ENCODE measurements at regions not wholly inside any gene's neighbourhood (a gene's known extent, or its start where the extent isn't known, plus 50 kb on each side); places are given as distances from the start of the nearest gene placed in this dataset.
"Not testable (repeated sequence)": the region's sequence is repeated elsewhere in the genome, so short reads cannot be mapped to it uniquely, and the experiment has no call there.

DNA sequence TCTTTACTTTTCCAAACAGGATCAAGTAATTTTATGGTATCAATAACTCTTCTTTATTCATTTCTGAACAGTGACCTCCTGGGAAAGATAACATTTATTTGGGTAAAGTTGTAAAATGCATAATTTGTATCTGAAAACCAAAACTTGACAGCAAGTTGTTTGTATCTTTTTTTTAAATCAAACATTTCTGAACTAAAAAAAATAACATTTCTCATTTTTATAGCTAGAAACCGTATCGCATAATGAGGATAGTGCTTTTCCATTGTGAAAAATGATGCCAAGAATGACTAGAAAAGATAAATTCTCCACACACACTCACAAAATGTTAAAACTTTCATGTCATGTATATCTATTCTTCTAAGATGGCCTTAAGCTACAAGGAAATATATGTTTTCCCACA, 578.2 kb downstream of the RIT2 start:
- no peak for TF ChIP-seq CTCF (conservative IDR thresholded peaks at IDR 0.05; ENCODE audit: control insufficient read depth, insufficient read depth, low read depth, low read length)
- H3K4me3 ChIP-seq (ENCODE audit: control insufficient read depth, low read depth, low read length): no peak overlapping the region
- DNase-seq (ENCODE audit: low read depth): no peak

DNA sequence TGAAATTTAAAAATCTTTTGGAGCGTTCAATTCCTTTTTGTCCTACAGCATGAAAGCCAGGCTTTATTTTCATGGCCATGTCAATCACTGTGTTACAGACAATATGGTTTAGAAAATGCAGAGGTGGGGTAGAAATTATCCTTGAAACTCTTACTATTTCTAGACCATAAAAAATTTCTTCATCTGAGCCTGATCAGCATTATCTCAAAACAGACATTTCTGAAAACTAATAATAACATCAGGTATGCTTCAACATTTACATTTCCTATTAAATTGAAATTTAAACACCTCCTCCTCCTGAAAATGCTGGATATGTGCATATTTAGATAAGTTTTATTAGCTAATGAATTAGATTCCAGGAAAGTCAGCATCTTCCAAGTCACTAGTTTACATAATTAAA, 570.6 kb downstream of the RIT2 start:
- no peak overlapping the region for H3K4me3 ChIP-seq (ENCODE audit: control insufficient read depth, low read depth, low read length)
- no peak for TF ChIP-seq CTCF (conservative IDR thresholded peaks at IDR 0.05; ENCODE audit: control insufficient read depth, insufficient read depth, low read depth, low read length)
- DNase-seq (ENCODE audit: low read depth): no peak

- DNase-seq (ENCODE audit: low read depth): peak; percentile 74
- TF ChIP-seq CTCF (conservative IDR thresholded peaks at IDR 0.05; ENCODE audit: control insufficient read depth, insufficient read depth, low read depth, low read length): no peak
- H3K4me3 ChIP-seq (ENCODE audit: control insufficient read depth, low read depth, low read length): no peak overlapping the region
Measured at GRCh38 chr18:42545825-42546224, 569.7 kb downstream of the RIT2 start.

DNA sequence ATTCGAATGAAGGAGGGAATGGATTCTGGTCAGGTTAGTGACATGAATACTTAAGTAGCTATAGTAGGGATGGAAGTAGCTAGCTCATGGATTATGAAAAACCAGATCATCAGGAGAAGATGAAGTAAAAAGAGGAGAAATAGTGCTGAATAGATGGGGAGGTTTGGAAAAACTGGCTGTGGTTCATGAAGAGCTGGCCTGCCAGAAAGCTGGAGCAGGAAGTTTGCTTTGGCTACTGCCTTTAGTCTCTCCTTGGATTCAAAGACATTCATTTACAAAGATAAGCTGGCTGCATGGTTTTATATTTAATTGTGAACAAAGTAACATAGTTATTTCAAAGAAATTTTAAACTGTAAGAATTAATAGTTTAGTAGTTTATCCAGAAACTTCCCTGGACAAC, 567.0 kb downstream of the RIT2 start:
- no peak for DNase-seq (ENCODE audit: low read depth)
- TF ChIP-seq CTCF (conservative IDR thresholded peaks at IDR 0.05; ENCODE audit: control insufficient read depth, insufficient read depth, low read depth, low read length): no peak
- no peak overlapping the region for H3K4me3 ChIP-seq (ENCODE audit: control insufficient read depth, low read depth, low read length)

DNA sequence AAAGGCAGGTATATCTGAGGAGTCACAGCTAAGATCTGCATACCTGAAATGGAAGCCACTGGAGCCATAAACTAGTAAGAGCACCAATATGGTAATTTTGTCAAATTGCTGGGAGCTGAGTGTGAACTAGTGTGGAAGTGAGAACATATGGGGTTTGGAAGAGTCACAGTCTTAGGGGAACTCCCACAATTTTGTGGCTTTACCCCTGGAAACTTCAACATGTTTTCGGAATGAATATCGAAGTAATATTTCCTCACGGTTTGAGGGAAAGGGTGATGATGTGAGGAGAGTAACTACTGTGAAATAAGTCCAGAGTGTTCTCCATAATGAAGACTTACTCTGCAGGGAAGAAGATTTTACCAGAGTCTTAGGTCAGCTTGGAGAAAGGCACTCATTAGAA, 565.9 kb downstream of the RIT2 start:
- no peak for DNase-seq (ENCODE audit: low read depth)
- TF ChIP-seq CTCF (conservative IDR thresholded peaks at IDR 0.05; ENCODE audit: control insufficient read depth, insufficient read depth, low read depth, low read length): no peak
- no peak overlapping the region for H3K4me3 ChIP-seq (ENCODE audit: control insufficient read depth, low read depth, low read length)

GRCh38 chr18:42552559-42552958, 562.9 kb downstream of the RIT2 start:
- H3K4me3 ChIP-seq (ENCODE audit: control insufficient read depth, low read depth, low read length); DNase-seq (ENCODE audit: low read depth): not testable (repeated sequence)

- no peak overlapping the region for H3K4me3 ChIP-seq (ENCODE audit: control insufficient read depth, low read depth, low read length)
- DNase-seq (ENCODE audit: low read depth): no peak
- no peak for TF ChIP-seq CTCF (conservative IDR thresholded peaks at IDR 0.05; ENCODE audit: control insufficient read depth, insufficient read depth, low read depth, low read length)
Measured at GRCh38 chr18:42559069-42559690, 556.3 kb downstream of the RIT2 start.

Data from fibroblast of mammary gland (primary cell).